Adrenal gland (tissue), 9 donors: ENCODE measurements at regions not wholly inside any gene's neighbourhood (a gene's known extent, or its start where the extent isn't known, plus 50 kb on each side); places are given as distances from the start of the nearest gene placed in this dataset.

Source experiments
- DNase-seq, 7 donors: peaks; one replicate each; pipeline ENCODE4 v3.0.0-alpha.2; 2019 to 2020
- H3K27ac ChIP-seq, 5 donors: fragments of 200-600 bp; sonication (generic) in 4 of 5; 1 replicate in 3 of 5; 2 replicates in 2 of 5; pipeline versions ENCODE4 v1.5.1 to v1.8.0; 2016 to 2020; ENCODE audit warnings: mild to moderate bottlenecking in 1 of 5
- H3K27me3 ChIP-seq: fragments of 200-600 bp; 2 replicates; pipeline ENCODE4 v1.8.0; 2021
- H3K36me3 ChIP-seq, 2 donors: fragments of 200-600 bp; replicated peaks in 1 of 2; 1 replicate in 1 of 2; 2 replicates in 1 of 2; pipeline versions ENCODE4 v1.5.1 to v1.8.0; 2018 to 2022
- H3K4me1 ChIP-seq, 2 donors: fragments of 200-600 bp; replicated peaks in 1 of 2; 1 replicate in 1 of 2; 2 replicates in 1 of 2; pipeline versions ENCODE4 v1.5.1 to v1.8.0; 2018 to 2021
- H3K4me3 ChIP-seq, 4 donors: fragments of 200-600 bp; sonication (generic) in 3 of 4; one replicate each; pipeline ENCODE4 v1.5.1; 2016 to 2018
- H3K9me3 ChIP-seq, 3 donors: fragments of 200-600 bp; sonication (generic) in 1 of 3; replicated peaks in 1 of 3; 1 replicate in 2 of 3; 2 replicates in 1 of 3; pipeline versions ENCODE4 v1.5.1 to v1.8.0; 2016 to 2021
- POLR2A ChIP-seq, 2 donors: fragments of 450-650 bp; IDR thresholded peaks; one replicate each; pipeline ENCODE4 v1.6.1; 2017; ENCODE audit warnings: antibody characterized with exemption in 2 of 2, mild to moderate bottlenecking in 2 of 2, moderate library complexity in 1 of 2
- WGBS, 4 donors: extraction: QIAGEN DNeasy Blood & Tissue Kit in 2 of 4; methylation state at CpG; one replicate each; pipeline versions ENCODE4 v1.1.5 to v1.1.7; 2013 to 2017; 5-methylcytosine and 5-hydroxymethylcytosine counted together
- intact Hi-C, 2 donors: fragments of 100-400 bp; cut with DNase I; formaldehyde crosslinking; loops; one replicate each; pipeline versions ENCODE4 v1.14.1 to v1.15.0; 2022 to 2023
- TF ChIP-seq, protein P1 (sequence below), 6 experiments: fragments of 450-650 bp in 4 of 6; fragments of 200-600 bp in 2 of 6; sonication (generic) in 1 of 6; IDR thresholded peaks; 1 replicate in 5 of 6; 2 replicates in 1 of 6; pipeline versions ENCODE4 v1.5.1 to v1.8.0; 2016 to 2021; ENCODE audit warnings: antibody characterized with exemption in 6 of 6, mild to moderate bottlenecking in 2 of 6, moderate library complexity in 1 of 6
- donor health status: healthy with polysubstance abuse.
- donor health status: Bipolar disorder and iron deficiency.
- donor health status: DM: yes; HTN: yes; CAD: no.
- donor health status: DM: no; HTN: no; CAD: no.
- donor health status: DM: no; HTN: no; CAD: no.

DNA sequence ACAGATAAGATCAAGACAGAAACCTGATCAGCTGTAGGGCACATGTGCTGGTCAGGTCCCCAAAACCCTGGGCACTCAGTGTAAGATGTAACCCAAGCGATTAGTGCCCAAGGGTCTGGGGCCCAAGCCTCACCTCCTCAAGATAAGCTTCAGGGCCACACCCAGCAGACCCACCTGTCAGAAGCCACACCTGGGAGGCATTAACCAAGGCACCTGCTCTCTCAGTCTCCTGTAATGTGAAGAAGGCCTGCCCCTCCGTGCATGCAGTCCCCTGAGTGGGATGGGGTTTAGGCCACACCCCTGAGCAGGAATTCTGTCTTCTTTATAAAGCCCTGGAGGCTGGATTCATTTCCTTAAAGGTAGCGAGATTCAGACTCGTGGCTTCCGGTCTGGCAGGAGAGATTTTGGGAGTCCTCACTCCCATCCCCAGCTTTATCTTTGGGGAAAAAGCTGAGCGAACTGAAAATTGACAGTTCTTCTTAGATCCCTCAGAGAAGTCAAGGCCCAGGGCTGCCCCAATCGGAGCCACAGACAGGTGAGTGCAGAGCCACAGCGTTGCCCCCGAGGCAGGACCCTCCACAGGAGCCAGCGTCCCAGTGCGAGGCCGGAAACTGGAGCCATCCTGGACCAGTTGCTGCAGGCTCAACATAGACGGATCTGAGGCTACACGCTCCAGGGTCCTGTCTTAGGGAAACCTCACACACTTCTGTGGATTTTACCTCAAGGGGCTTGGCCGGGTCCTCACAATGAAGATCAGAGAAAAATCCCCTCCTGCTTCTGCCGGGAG lies 357.6 kb upstream of the IRX4 start:
- no peak overlapping the region for H3K4me3 ChIP-seq
- no peaks in the 10 kb centered on the region for H3K27me3 ChIP-seq
- H3K4me1 ChIP-seq, result no peaks in the 10 kb centered on the region
- no peak overlapping the region for H3K27ac ChIP-seq
- no peaks in the 10 kb centered on the region for H3K36me3 ChIP-seq
- no peaks in the 10 kb centered on the region for H3K9me3 ChIP-seq
- no peak for TF ChIP-seq POLR2A (IDR thresholded peaks at IDR 0.05)
- TF ChIP-seq, protein P1, sequence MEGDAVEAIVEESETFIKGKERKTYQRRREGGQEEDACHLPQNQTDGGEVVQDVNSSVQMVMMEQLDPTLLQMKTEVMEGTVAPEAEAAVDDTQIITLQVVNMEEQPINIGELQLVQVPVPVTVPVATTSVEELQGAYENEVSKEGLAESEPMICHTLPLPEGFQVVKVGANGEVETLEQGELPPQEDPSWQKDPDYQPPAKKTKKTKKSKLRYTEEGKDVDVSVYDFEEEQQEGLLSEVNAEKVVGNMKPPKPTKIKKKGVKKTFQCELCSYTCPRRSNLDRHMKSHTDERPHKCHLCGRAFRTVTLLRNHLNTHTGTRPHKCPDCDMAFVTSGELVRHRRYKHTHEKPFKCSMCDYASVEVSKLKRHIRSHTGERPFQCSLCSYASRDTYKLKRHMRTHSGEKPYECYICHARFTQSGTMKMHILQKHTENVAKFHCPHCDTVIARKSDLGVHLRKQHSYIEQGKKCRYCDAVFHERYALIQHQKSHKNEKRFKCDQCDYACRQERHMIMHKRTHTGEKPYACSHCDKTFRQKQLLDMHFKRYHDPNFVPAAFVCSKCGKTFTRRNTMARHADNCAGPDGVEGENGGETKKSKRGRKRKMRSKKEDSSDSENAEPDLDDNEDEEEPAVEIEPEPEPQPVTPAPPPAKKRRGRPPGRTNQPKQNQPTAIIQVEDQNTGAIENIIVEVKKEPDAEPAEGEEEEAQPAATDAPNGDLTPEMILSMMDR (IDR thresholded peaks at IDR 0.05), result no peak
- no peak for DNase-seq
- intact Hi-C loops, result no loop called here
- WGBS, 4 donors, result 80 to 87% (median 85%) methylated on average over 9 to 16 of the region's 16 CpGs

DNA sequence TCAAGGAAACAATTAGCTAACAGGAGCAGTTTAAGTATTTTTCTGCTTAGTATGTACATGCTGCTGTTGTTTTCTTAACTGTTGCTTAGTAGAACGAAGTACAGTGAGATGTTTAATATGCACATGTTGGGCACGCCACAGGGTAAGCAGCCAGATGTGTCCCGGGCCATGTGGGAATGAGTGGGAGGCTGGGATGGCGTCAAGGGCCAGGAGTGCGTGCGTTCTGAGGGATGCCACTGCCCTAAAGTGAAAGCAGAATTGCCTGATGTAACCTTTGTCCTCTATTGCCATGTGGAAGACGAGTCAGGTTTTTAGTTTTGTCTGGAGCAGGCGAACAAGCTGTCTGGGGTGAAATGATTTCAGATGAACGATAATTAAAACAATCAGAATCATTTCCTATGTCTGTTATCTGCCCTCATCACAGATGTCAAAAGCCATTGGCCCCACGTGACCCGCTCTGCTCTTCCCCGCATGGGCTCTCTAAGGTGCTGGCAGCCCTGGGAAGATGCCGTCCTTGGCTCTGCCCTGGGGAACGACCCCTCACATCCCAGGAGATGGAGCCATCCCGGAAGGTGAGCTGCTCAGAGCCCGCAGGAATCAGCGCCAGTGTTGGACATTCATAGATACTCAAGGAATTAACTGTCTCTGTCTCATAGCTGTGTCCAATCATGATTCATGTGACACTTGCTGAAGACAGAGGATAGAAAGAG lies 356.6 kb upstream of the IRX4 start:
- DNase-seq, result no peak
- intact Hi-C loops, result no loop called here
- H3K4me3 ChIP-seq, result no peak overlapping the region
- H3K9me3 ChIP-seq, result no peaks in the 10 kb centered on the region
- H3K27ac ChIP-seq, result no peak overlapping the region
- TF ChIP-seq, protein P1 (IDR thresholded peaks at IDR 0.05), result no peak
- no peak for TF ChIP-seq POLR2A (IDR thresholded peaks at IDR 0.05)
- 70 to 80% (median 77%) methylated on average over 13 to 17 of the region's 17 CpGs for WGBS, 4 donors
- H3K36me3 ChIP-seq, result no peaks in the 10 kb centered on the region
- no peaks in the 10 kb centered on the region for H3K4me1 ChIP-seq
- no peaks in the 10 kb centered on the region for H3K27me3 ChIP-seq

DNA sequence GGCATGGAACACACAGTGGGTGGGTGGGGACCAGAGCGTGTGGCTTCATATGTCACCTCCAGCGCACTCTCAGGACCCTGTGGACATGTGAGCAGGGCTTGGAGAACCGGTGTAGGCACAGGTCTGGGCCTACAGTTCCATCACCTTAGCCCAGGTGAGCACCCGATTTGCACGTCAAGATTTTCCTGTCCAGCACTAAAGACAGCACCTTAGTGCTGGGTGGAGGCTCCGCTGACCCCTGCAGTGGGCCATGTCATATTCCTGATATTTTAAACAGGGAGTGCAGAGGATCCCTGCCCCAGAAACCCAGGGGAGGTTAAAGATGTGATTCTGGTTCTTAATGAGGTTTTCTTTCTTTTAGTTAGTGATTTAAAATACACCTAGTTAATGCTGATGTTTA lies 356.0 kb upstream of the IRX4 start:
- no peak for DNase-seq
- Histone ChIP-seq H3K4me3 (no peak overlapping the region), H3K36me3 (no peaks in the 10 kb centered on the region), H3K27ac (no peak overlapping the region), H3K4me1 (no peaks in the 10 kb centered on the region), H3K9me3 (no peaks in the 10 kb centered on the region), H3K27me3 (no peaks in the 10 kb centered on the region)
- WGBS, 4 donors, result 84 to 96% (median 93%) methylated on average over 6 of the region's 6 CpGs
- intact Hi-C loops, result no loop called here
- TF ChIP-seq POLR2A (IDR thresholded peaks at IDR 0.05), result no peak
- TF ChIP-seq, protein P1 (IDR thresholded peaks at IDR 0.05), result no peak

DNA sequence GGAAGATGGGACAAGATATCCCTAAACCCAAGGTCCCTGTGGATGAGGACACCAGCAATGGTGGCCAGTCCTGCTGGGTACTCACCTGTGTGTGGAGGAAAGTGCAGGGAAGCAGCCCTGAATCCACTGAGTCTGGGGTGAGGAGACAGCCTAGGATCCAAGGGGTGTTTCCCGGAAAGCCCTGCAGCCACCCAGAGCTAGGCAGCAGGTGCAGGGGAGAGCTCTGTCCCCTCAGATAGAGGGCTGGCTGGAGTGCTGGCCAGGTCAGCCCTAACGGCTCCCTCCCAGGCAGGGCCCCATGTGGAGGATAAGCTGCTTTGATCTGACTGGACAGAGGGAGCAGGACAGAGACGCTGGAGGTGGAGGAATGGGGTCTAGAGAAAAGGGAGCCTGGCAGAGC lies 344.7 kb upstream of the IRX4 start:
- Histone ChIP-seq H3K27ac (no peak overlapping the region), H3K36me3 (no peaks in the 10 kb centered on the region), H3K9me3 (no peaks in the 10 kb centered on the region), H3K4me3 (no peak overlapping the region), H3K27me3 (peaks cover 4% of the 10 kb centered on the region), H3K4me1 (no peaks in the 10 kb centered on the region)
- no peak for DNase-seq
- intact Hi-C loops, result no loop called here
- 10 to 42% (median 38%) methylated on average over 2 to 3 of the region's 3 CpGs for WGBS, 4 donors
- no peak for TF ChIP-seq POLR2A (IDR thresholded peaks at IDR 0.05)
- TF ChIP-seq, protein P1 (IDR thresholded peaks at IDR 0.05), result no peak
